Transverse colon (tissue), 4 donors: ENCODE measurements at regions not wholly inside any gene's neighbourhood (a gene's known extent, or its start where the extent isn't known, plus 50 kb on each side); places are given as distances from the start of the nearest gene placed in this dataset.

Source experiments
- CTCF ChIP-seq, 5 experiments: fragments of 200-600 bp in 3 of 5; fragments of 450-650 bp in 2 of 5; sonication (generic) in 3 of 5; IDR thresholded peaks; 1 replicate in 2 of 5; 2 replicates in 3 of 5; pipeline ENCODE4 v1.5.1; 2016 to 2017; ENCODE audit warnings: antibody characterized with exemption in 5 of 5, inconsistent platforms in 3 of 5, mild to moderate bottlenecking in 2 of 5, moderate library complexity in 1 of 5
- POLR2A ChIP-seq: fragments of 450-650 bp; IDR thresholded peaks from one replicate; pipeline ENCODE4 v1.6.1; 2016; ENCODE audit warnings: antibody characterized with exemption, mild to moderate bottlenecking, moderate library complexity
- POLR2AphosphoS5 ChIP-seq, 3 donors: sonication (generic); formaldehyde crosslinking; IDR thresholded peaks; one replicate each; pipeline ENCODE4 v1.6.1; 2016; ENCODE audit warnings: antibody characterized with exemption in 3 of 3

GRCh38 chr13:47241446-47241845 lies 344.6 kb upstream of the HTR2A start:
- TF ChIP-seq POLR2A (no peak), CTCF (IDR thresholded peaks at IDR 0.05) (no peak), POLR2AphosphoS5 (IDR thresholded peaks at IDR 0.05) (no peak)
